ENCODE measurements at regions not wholly inside any gene's neighbourhood (a gene's known extent, or its start where the extent isn't known, plus 50 kb on each side); places are given as distances from the start of the nearest gene placed in this dataset.

DNA sequence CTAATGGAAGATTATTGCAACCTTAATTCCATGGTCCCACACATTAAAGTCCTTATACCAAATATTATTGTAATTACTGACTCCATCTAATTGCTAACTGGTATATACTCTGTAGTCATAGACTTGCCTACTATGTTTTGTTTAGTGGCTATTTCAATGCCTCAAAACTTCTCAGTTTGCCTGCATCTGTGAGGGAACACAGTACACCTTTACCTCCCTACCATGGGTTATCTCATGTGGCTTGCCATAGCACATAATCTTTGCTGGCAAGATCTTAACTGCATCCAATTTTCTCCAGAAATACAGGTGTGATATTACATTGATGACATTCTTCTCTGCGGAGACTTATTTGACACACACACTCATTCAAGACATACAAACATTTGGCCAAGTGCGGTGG, 107.1 kb upstream of the ZNF184 start:
- Mint-ChIP-seq H3K9me3 (no peaks in the 10 kb centered on the region), H3K36me3 (no peaks in the 10 kb centered on the region), H3K4me3 (no peak overlapping the region), H3K4me1 (ENCODE audit: unreplicated experiment) (peaks cover 5% of the 10 kb centered on the region), H3K27ac (no peak overlapping the region), H3K27me3 (peaks cover 53% of the 10 kb centered on the region)
- TF ChIP-seq, protein P1, sequence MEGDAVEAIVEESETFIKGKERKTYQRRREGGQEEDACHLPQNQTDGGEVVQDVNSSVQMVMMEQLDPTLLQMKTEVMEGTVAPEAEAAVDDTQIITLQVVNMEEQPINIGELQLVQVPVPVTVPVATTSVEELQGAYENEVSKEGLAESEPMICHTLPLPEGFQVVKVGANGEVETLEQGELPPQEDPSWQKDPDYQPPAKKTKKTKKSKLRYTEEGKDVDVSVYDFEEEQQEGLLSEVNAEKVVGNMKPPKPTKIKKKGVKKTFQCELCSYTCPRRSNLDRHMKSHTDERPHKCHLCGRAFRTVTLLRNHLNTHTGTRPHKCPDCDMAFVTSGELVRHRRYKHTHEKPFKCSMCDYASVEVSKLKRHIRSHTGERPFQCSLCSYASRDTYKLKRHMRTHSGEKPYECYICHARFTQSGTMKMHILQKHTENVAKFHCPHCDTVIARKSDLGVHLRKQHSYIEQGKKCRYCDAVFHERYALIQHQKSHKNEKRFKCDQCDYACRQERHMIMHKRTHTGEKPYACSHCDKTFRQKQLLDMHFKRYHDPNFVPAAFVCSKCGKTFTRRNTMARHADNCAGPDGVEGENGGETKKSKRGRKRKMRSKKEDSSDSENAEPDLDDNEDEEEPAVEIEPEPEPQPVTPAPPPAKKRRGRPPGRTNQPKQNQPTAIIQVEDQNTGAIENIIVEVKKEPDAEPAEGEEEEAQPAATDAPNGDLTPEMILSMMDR (conservative IDR thresholded peaks at IDR 0.05), result no peak
- no peak for DNase-seq (ENCODE audit: extremely low spot score, unreplicated experiment)

DNA sequence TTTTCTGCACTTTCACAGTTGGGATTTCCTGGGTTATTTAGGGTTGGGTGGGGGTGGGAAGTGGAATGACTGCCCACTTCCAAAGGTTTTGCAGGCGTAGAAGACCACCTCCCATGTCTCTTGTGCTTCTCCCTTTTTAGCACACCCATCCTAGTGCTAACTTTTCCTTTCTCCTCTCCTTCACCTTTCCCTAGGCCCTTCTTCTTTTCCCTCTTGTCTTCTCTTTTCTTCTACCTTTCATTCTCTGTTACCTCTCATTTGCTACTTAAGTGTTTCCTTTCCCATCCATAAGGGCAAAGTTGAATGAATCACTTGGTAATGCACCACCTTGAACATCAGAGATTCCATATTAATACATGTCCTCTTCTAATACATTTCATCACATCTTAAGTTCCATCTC, 105.0 kb upstream of the ZNF184 start:
- Mint-ChIP-seq H3K27ac (no peak overlapping the region), H3K27me3 (peaks cover 39% of the 10 kb centered on the region), H3K9me3 (no peaks in the 10 kb centered on the region), H3K4me3 (no peak overlapping the region), H3K36me3 (no peaks in the 10 kb centered on the region), H3K4me1 (ENCODE audit: unreplicated experiment) (no peaks in the 10 kb centered on the region)
- no peak for DNase-seq (ENCODE audit: extremely low spot score, unreplicated experiment)
- TF ChIP-seq, protein P1 (conservative IDR thresholded peaks at IDR 0.05), result no peak

DNA sequence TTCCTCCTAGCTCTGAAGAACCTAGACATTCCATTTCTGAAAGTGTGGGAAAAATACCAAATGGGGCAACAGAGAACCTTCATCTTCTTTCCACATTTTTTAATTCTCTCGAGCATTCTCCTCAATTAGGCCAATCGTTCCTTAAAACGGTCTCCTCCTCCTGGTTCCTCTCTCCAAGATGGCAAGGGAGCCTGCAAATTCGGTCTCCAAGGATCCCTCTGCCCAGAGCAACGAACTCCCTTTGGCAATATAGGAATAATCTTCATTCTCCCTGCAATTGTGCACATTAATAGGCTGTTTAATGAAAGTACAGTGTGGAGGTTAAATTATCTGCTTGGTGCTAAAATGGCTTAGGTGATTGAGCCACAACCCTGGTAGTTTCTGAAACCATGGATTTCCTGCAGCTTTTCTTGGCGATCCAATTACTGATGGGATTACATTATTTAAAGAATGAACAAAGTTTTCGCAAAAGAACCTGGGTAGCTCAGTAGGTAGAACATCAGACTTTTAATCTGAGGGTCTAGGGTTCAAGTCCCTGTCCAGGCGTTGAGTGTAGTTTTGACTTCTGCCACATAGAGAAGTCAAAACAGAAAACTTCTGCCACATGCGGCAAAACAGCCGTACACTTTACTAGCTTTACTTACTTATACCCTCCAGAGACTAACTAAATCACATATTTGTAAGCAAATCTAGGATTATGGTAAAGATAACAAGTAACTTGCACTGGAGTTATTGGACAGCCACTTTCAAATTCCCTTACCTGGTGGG, 102.9 kb upstream of the ZNF184 start:
- H3K36me3 Mint-ChIP-seq, result no peaks in the 10 kb centered on the region
- H3K27me3 Mint-ChIP-seq, result peaks cover 39% of the 10 kb centered on the region
- no peak overlapping the region for H3K4me3 Mint-ChIP-seq
- DNase-seq (ENCODE audit: extremely low spot score, unreplicated experiment), result no peak
- no peak overlapping the region for H3K27ac Mint-ChIP-seq
- TF ChIP-seq, protein P1 (conservative IDR thresholded peaks at IDR 0.05), result no peak
- H3K9me3 Mint-ChIP-seq, result no peaks in the 10 kb centered on the region
- H3K4me1 Mint-ChIP-seq (ENCODE audit: unreplicated experiment), result no peaks in the 10 kb centered on the region

DNA sequence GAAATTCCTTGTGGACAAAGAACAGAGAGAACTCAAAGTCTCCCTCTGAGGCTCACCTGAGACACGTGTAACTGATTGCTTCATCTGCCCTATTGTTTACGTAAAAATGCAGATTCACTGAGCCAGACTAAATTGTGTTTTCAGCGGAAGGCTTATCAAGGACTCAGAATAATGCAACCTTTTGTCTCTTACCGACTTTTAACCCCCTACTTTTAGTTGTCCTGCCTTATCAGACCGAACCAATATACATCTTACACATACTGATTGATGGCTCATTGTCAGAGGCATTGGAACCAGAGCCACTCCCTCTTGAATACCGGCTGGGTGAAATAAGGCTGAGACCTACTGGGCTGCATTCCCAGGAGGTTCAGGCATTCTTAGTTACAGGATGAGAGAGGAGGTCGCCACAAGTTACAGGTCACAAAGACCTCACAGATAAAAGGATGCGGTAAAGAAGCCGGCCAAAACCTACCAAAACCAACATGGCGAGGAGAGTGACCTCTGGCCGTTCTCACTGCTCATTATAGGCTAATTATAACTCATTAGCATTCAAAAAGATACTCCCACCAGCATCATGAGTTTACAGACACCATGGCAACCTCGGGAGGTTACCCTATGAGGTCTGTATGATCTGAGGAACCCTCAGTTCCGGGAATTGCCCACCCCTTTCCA, 95.5 kb upstream of the ZNF184 start:
- DNase-seq (ENCODE audit: extremely low spot score, unreplicated experiment), result no peak
- peaks cover 8% of the 10 kb centered on the region for H3K9me3 Mint-ChIP-seq
- H3K27me3 Mint-ChIP-seq, result peaks cover 67% of the 10 kb centered on the region
- H3K27ac Mint-ChIP-seq, result peak overlapping the region; percentile 93
- H3K4me3 Mint-ChIP-seq, result peak overlapping the region; percentile 69
- TF ChIP-seq, protein P1 (conservative IDR thresholded peaks at IDR 0.05), result no peak
- H3K4me1 Mint-ChIP-seq (ENCODE audit: unreplicated experiment), result peaks cover 13% of the 10 kb centered on the region
- peaks cover 4% of the 10 kb centered on the region for H3K36me3 Mint-ChIP-seq

DNA sequence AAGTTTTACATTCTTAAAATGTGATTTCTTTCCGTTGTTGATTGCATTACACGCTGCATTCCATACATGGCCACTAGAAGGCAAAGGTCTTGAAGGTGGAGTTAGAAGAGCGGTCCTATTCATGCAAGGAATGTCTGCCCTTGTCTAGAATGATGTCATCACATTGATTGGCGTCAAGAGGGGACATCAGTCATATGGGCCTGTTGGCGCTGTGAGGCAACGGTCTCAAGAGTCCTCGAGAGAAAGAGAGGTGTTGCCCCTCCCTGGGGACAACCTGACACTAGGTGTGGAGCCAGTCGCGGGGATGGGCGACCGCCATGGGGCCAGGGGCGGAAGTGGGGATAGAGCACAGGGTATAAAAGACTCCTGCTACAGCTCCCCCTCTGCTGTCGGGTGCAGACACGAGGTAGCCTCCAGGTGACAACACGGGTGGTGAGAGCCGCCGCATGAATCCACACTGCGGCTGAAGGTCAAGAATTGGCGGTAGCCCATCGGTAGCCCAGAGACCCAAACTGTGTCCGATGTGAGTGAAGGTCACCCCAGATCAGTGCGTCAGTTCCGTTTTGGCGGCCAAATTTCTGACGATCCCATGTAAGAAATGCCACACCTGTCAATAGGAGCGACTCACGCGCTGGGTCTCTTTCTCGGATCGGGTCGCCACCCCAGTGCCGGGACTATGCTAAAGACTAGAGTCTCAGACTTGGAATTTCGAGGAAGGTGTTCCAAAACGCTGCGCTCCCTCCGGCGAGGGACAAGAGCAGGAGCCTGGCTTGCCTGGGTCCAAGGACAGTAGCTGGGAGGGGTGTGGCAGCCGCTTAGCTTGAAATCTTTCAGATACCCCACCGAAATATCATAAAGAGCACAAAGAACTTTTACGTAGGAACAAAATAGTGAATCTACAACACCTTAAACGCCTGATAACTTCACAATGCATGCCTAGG, 93.2 kb upstream of the ZNF184 start:
- peak overlapping the region; percentile 87 for H3K4me3 Mint-ChIP-seq
- H3K27ac Mint-ChIP-seq, result peak overlapping the region; percentile 65
- TF ChIP-seq, protein P1 (conservative IDR thresholded peaks at IDR 0.05), result peak; percentile 61
- peaks cover 82% of the 10 kb centered on the region for H3K27me3 Mint-ChIP-seq
- DNase-seq (ENCODE audit: extremely low spot score, unreplicated experiment), result no peak
- peaks cover 8% of the 10 kb centered on the region for H3K9me3 Mint-ChIP-seq
- H3K4me1 Mint-ChIP-seq (ENCODE audit: unreplicated experiment), result peaks cover 13% of the 10 kb centered on the region
- H3K36me3 Mint-ChIP-seq, result peaks cover 4% of the 10 kb centered on the region

Measured in type B pancreatic cell (in vitro differentiated cells).